C1 segment of cervical spinal cord (tissue), 14 donors: ENCODE measurements at regions not wholly inside any gene's neighbourhood (a gene's known extent, or its start where the extent isn't known, plus 50 kb on each side); places are given as distances from the start of the nearest gene placed in this dataset.

Experiments used
- DNase-seq, 14 donors: peaks; one replicate each; lab custom pipeline; 2025; lab: John Stamatoyannopoulos, UW

- peak in 4 of 14 donors; percentile 4 to 24 (median 18) for DNase-seq
Observed at GRCh38 chr12:102781117-102781516, 135.9 kb downstream of the PAH start.

DNA sequence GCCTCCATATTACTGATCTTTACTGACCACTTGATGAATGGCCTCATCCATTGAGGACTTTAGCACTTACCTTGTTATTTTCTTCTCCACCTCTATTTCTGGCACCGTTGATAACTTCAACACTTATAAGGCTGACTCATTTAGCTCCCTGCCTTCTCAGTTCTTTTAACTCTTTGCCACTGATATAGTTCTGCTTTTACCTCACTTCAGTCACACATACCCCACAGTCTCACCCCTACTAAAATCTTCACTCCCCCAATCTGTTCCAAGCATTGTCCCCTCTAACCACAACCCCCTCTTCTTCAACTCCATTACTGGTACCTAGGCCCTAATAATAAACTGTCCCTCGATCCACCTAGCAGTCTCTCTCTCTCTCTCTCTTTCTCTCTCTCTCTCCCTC lies 141.0 kb downstream of the PAH start:
- DNase-seq, result no peak

DNA sequence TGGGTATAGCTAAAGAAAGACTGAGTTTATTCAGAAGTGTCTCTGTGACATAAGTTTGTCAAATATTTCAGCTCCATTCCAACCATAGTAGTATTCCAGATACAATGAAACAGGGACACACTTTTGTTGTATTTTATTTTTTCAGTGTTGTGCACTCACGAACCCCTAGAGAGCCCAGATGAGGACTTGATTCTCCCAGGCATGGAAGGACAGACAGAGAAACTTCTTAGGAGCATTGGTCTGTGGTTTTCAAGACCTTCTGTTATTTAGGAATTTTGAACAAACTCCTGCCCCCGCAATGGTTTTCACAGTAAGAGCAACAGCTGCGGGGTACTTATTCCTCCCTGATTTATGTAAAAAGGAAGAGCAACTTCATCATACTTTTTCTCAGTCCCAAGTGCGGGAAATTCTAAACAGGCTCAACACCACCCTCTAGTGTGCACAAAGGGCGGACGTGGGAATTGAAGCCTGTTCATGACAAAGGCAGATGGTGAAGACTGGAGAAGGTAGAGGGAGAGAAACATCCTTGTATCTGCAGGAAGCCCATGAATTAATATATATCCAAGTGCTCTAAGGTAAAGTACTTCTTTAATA lies 147.6 kb downstream of the PAH start:
- DNase-seq, result peak in 8 of 14 donors; percentile 2 to 36 (median 14)

- DNase-seq, result no peak
Observed at GRCh38 chr12:102766961-102767360, 150.1 kb downstream of the PAH start.

GRCh38 chr12:102765736-102766135 lies 151.3 kb downstream of the PAH start:
- DNase-seq, result no peak

DNA sequence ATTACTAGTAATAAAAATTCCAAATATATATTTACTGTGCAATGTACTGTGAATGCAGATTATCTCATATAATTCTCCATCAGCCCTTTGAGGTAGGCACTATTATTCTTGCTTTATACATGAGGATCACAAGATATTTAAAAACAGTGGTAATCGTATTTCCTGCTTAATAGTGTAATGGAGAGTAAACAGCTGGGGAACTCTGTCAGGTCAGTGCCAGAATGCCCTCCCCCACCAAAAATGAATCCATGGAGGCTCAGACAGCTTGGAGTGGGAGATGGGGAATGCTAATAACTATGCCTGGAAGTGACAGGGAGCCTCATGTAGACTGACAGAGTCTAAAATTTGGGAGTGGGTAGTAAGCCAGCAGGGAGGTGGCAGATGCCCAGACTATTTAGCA lies 153.6 kb downstream of the PAH start:
- no peak for DNase-seq

DNA sequence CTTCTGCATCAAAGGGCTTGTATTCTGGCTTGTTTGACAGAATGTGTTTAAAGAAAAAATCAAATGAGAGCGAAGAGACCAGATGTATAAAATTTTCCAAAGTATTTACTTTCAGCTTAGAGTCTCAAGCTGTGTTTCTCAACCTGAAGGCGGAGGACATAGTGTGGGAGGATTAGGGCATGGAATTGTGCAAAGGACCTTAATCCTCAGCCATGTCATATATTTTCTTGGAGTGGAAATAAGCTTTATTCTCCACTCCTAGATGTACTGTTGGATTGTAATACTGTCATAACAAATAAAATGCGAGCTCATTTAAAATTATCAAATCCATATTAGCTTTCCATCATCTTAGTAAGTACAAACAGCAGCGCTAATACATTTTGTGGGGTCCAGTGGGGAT lies 154.0 kb downstream of the PAH start:
- DNase-seq, result no peak

DNA sequence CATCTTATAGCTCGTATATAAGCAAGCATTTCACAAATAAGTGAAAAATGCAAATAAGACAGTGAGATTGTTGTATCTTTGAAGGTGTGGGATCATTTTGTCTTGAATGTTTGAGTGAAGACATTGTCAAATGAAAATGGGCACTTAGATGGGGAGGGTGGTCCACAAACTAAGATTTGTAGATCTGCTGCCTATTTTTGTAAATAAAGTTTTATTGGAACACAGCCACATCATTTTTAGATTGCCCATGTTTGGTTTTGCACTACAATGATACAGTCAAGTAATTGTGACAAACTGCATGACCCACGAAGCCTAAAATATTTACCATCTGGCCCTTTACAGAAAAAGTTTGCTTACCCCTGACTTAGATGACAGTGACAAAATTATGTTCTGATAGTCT lies 156.7 kb downstream of the PAH start:
- DNase-seq, result no peak

DNA sequence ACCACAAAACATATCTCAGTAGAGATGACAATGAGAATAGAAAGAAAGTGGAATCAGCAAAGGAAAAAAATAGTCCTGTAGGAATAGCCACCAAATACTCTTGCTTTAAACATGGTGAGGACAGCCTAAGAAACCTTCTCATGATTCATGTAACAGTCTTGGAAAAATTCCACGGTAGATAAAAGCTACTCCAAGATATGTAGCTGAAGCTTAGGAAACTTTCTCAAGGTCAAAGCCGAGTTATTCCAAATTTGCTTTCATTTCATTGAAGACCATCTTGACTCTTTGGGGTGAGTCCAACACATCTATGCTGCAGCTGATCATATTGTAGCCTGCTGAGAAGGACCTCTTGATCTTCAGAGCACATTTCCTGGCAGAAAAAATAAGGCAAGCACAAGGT lies 157.6 kb downstream of the PAH start:
- no peak for DNase-seq

GRCh38 chr12:102757882-102758226 lies 159.2 kb downstream of the PAH start:
- DNase-seq, result no peak

- no peak for DNase-seq
Observed at GRCh38 chr12:102757154-102757881, 159.7 kb downstream of the PAH start.

- no peak for DNase-seq
Observed at GRCh38 chr12:102756530-102756929, 160.5 kb downstream of the PAH start.

DNA sequence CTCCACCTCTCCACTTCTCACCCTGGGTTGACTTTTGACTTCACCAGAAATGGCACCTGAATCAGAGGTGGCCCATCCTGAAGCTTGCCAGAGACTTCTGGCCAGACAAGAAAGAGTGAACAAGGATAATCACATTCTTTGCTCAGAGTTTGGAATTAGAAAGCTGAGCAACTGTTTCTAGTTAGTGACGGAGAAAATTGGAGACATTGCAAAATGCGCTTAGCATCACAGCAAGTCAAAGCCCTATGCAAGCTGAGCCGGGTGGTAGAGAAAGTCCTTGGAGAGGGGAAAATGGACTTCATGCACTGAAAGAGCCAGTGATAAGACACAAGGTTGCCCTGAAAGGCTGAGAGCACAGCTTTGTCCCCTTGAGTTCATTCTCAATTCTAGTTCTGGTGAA lies 161.8 kb downstream of the PAH start:
- no peak for DNase-seq

DNA sequence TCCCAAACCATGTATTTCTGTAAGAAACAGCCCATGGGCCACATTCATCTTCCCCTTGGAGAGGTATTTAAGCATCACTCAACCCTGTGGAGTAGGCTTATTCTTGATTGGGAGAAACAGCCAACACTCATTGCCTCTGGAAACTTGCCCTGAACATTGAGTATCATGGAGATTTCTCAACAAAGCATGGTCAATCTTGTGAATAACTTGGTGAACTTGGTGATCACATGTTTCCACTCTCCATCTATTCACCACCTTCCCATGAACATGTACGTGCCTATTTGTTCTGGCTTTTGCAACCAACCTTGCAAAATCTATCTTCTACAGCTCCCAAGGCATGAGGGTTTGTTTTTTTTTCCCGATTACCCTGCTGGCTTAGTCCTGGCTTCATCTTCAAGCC lies 163.2 kb downstream of the PAH start:
- DNase-seq, result no peak

GRCh38 chr12:102748704-102749103 lies 168.3 kb downstream of the PAH start:
- DNase-seq, result no peak

DNA sequence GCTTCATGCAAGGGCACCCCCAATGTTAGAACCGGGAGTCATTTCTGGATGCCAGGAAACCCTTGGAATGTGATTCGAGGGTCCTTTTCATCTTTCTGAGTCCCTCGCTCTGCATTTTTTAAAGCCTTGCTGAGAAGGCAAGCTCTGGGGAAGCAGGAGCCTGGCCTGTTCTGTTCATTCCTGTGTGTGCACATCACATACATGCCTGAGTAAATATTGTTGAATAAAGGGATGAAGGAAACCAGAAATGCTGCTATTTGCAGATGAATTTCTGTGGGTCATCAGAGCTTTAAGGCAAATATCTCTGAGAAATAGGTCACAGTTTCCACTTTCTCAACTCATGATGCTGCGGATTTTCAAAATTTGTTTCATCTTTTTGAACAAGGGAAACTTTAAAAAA lies 170.1 kb downstream of the PAH start:
- no peak for DNase-seq

DNA sequence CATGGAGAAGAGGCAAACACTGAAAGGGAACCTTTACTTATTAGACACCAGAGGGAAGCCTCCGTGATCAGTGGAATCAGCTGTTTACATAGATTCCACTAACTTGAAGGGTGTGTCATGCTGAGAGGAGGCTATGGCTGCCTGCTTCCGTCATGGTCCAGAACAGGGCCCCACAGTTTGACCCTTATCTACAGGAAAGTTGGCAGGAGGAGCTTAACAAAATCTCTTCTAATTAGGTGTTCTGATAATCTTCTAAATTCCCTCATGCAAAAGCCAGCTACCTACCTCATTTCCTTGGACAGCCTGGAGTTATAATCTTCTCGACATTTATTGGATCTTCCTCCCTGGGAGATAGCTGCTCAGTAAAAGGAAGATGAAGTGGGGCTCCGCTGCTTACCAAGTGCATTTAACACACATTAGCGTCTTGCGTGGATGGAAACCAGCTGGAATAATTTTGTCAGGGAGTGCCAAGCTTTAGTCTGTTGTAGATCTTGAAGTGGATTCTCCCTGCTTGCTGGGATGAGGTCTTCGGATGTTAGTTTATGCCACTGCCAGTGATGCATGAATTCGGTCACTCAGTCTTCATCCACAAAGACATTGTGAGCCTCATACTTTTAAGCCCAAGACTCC lies 171.0 kb downstream of the PAH start:
- no peak for DNase-seq

DNA sequence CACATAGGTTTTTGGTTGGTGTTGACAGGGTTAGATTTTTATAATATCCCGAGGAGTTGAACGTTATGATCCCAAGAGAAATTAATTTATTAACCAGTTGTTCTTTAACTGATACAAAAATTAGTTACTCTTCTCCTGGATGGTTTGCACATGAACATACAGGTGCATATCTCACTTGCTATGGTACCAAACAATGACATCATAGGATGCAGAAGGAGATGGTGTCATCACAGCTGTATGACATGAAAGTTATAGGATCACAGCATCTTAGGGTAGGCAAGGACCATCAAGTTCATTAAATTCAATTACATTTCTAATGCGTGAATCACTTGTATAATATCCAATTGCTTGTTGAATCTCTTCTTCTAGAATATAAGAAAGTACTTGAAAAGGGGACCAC lies 175.8 kb downstream of the PAH start:
- DNase-seq, result no peak

DNA sequence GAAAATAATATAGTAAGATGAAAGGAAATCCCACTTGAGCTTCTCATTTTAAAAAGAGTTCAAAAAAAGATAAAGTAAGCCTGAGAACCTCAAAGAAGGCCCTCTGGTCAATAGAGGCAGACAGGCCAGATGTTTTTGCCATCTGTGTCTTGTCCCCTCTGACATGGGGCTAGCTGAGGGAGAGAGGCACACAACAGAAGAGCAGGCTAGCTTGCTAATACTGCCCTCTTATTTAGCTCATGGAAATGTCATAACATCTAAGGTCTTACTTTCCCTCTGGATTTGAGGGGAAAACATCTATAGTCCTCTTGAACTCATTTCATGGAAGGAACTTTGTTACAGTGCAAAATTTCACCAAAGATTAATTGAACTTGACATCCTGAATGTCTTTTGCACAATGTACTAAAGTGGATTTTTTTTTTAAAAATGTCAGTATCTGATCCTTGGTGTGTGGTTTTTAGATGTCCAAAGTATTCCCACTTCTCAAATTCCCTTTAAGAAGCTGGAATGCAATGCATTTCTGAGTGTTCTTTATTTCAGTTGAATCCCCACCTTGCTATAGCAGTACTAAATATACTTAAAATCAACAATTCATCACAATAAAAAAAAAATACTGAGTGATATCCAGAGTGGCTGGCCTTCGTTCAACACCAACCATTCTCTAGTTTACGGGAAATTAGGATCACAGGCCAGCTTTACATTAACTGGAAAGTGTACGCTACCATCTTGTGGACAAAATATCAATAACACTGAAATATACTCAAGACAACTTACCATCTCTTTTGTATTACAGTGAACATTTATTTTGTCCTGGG lies 176.7 kb downstream of the PAH start:
- no peak for DNase-seq

DNA sequence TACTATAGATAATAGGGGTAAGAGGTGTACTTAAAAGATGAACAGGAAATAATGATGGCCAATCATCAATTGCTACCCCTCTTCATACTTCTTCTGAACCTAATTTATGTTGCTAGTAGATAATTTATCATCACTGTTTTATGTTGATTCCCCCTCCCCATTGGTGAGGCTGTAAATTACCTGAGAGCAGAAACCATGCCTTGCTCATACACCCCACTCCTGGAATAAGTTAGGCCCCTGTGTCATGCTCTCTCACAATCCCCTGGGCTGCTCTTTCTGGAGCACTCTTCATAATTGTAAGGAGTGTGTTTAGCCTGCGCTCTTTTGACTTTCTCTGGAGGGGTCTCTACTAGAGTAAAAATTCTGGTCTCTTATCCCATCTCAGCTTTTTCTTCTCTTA lies 180.7 kb downstream of the PAH start:
- DNase-seq, result no peak

DNA sequence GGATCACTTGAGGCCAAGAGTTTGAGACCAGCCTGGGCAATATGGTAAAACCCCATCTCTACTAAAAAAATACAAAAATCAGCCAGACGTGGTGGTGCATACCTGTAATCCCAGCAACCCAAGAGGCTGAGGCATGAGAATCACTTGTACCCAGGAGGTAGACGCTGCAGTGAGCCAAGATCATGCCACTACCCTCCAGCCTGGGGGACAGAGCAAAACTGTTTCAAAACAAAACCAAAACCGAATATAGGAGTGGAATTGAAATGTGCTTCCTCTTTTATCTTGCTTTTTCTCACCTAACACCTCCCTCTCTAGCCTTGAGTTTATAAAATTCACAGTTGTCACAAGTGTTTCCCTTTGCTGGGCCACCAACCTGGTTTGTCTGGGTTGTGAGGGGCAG lies 181.9 kb downstream of the PAH start:
- no peak for DNase-seq

DNA sequence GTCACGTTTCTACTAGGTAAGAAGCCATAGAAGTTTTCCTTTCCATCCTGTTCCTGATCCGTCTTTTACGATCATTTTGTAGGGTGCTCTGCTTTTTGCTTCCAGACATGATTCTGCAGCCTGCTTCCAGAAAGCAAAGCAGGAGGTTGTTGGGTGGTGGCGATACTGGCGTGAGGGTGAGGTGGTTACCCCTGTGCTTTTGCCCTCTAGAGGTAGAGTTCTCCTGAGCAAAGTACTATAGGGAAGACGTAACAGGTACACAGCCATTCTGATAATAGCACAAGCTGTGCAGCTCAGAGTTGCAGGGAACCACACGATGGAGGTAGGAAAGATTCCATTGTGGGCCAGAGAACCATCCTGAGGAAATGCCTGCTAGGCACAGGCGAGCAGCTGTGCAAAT lies 186.0 kb downstream of the PAH start:
- DNase-seq, result no peak
